Ecto neural progenitor cell (in vitro differentiated cells): ENCODE measurements at regions not wholly inside any gene's neighbourhood (a gene's known extent, or its start where the extent isn't known, plus 50 kb on each side); places are given as distances from the start of the nearest gene placed in this dataset.
A peak's percentile ranks its signal among the peaks of the same experiment; 100 is the strongest.
"Not testable (repeated sequence)": the region's sequence is repeated elsewhere in the genome, so short reads cannot be mapped to it uniquely, and the experiment has no call there.

Experiments
- DNase-seq: peaks from one replicate; pipeline ENCODE4 v3.0.0-alpha.2; 2018; ENCODE audit warnings: low spot score

- DNase-seq, result no peak
Observed at GRCh38 chr11:29244355-29244754, 772.5 kb downstream of the KCNA4 start.

GRCh38 chr11:29243616-29244015, 773.2 kb downstream of the KCNA4 start:
- DNase-seq, result no peak

- no peak for DNase-seq
Observed at GRCh38 chr11:29231991-29232390, 784.8 kb downstream of the KCNA4 start.

- no peak for DNase-seq
Observed at GRCh38 chr11:29231586-29231985, 785.2 kb downstream of the KCNA4 start.

- DNase-seq, result no peak
Observed at GRCh38 chr11:29227811-29228210, 789.0 kb downstream of the KCNA4 start.

- peak; percentile 61 for DNase-seq
Observed at GRCh38 chr11:29224739-29225384, 792.0 kb downstream of the KCNA4 start.

GRCh38 chr11:29219531-29219930, 797.3 kb downstream of the KCNA4 start:
- not testable (repeated sequence) for DNase-seq

- DNase-seq, result no peak
Observed at GRCh38 chr11:29217901-29218300, 798.9 kb downstream of the KCNA4 start.

GRCh38 chr11:29214833-29215232, 802.0 kb downstream of the KCNA4 start:
- no peak for DNase-seq

- DNase-seq, result no peak
Observed at GRCh38 chr11:29211202-29211601, 805.6 kb downstream of the KCNA4 start.

GRCh38 chr11:29210426-29210825, 806.4 kb downstream of the KCNA4 start:
- DNase-seq, result no peak

GRCh38 chr11:29208117-29208516, 808.7 kb downstream of the KCNA4 start:
- DNase-seq, result no peak

- no peak for DNase-seq
Observed at GRCh38 chr11:29200791-29201562, 815.9 kb downstream of the KCNA4 start.

GRCh38 chr11:29190313-29190712, 826.5 kb downstream of the KCNA4 start:
- no peak for DNase-seq

GRCh38 chr11:29187215-29187614, 829.6 kb downstream of the KCNA4 start:
- no peak for DNase-seq

GRCh38 chr11:29184939-29185890, 831.6 kb downstream of the KCNA4 start:
- DNase-seq, result no peak

GRCh38 chr11:29183301-29183700, 833.5 kb downstream of the KCNA4 start:
- no peak for DNase-seq

- no peak for DNase-seq
Observed at GRCh38 chr11:29173660-29174062, 843.2 kb downstream of the KCNA4 start.

GRCh38 chr11:29171360-29171950, 845.4 kb downstream of the KCNA4 start:
- DNase-seq, result no peak

GRCh38 chr11:29166306-29166705, 850.5 kb downstream of the KCNA4 start:
- no peak for DNase-seq

- DNase-seq, result no peak
Observed at GRCh38 chr11:29163231-29163630, 853.6 kb downstream of the KCNA4 start.

GRCh38 chr11:29162491-29162890, 854.3 kb downstream of the KCNA4 start:
- no peak for DNase-seq
